Calu3 (cell line): ENCODE measurements at regions not wholly inside any gene's neighbourhood (a gene's known extent, or its start where the extent isn't known, plus 50 kb on each side); places are given as distances from the start of the nearest gene placed in this dataset.

Experiments
- BruUV-seq: library from RNA; stranded (reverse); fragments of 400-500 nt; replicated peaks from 2 replicates; lab custom pipeline; 2021; lab: Mats Ljungman, UMichigan
- CTCF ChIA-PET: fragments of 300-600 bp; sonication (Branson Sonifier 250); formaldehyde crosslinking; loops from one replicate; lab custom pipeline; 2022; ENCODE audit warnings: antibody characterized with exemption; lab: Charles Lee
- DNase-seq: peaks from one replicate; pipeline ENCODE4 v3.0.0; 2022
- H3K27ac Mint-ChIP-seq: one replicate; pipeline ENCODE4 v1.8.0; 2022; ENCODE audit warnings: mixed read lengths; ENCODE audit not compliant: unreplicated experiment
- H3K27me3 Mint-ChIP-seq: one replicate; pipeline ENCODE4 v1.8.0; 2022; ENCODE audit warnings: mixed read lengths; ENCODE audit not compliant: unreplicated experiment
- H3K36me3 Mint-ChIP-seq: one replicate; pipeline ENCODE4 v1.8.0; 2022; ENCODE audit warnings: mild to moderate bottlenecking, moderate library complexity, mixed read lengths; ENCODE audit not compliant: insufficient read depth, unreplicated experiment
- H3K4me1 Mint-ChIP-seq: one replicate; pipeline ENCODE4 v1.8.0; 2022; ENCODE audit warnings: mild to moderate bottlenecking, low read depth, mixed read lengths; ENCODE audit not compliant: unreplicated experiment
- H3K4me3 Mint-ChIP-seq: one replicate; pipeline ENCODE4 v1.8.0; 2022; ENCODE audit warnings: mild to moderate bottlenecking, low read depth, moderate library complexity, mixed read lengths; ENCODE audit not compliant: unreplicated experiment
- H3K9me3 Mint-ChIP-seq: one replicate; pipeline ENCODE4 v1.8.0; 2022; ENCODE audit warnings: low read depth, mixed read lengths; ENCODE audit not compliant: unreplicated experiment
- CTCF ChIP-seq: fragments of 200-600 bp; IDR thresholded peaks from one replicate; pipeline ENCODE4 v1.8.0; 2022; ENCODE audit warnings: antibody characterized with exemption; ENCODE audit not compliant: unreplicated experiment
- intact Hi-C: fragments of 100-400 bp; cut with micrococcal nuclease; formaldehyde crosslinking; loops from one replicate; pipeline ENCODE4 v1.10.0; 2022; ENCODE audit not compliant: unreplicated experiment

DNA sequence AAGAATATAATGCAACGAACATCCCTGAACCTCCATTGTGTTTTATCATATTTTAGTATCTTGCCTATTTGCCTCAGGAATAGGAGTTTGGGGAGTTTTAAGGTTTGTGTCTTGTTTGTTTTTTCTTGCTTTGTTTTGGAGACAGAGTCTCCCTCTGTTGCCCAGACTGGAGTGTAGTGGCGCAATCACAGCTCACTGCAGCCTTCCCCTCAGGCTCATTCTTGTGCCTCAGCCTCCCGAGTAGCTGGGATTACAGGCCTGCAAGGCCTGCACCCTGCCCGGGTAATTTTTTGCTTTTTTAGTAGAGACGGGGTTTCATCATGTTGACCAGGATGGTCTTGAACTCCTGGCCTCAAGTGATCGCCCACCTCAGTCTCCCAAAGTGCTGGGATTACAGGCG lies 63.3 kb upstream of the CARMIL1 start:
- no peaks in the 10 kb centered on the region for H3K36me3 Mint-ChIP-seq
- no peak for DNase-seq
- intact Hi-C loops = no loop called here
- no peak overlapping the region for H3K27ac Mint-ChIP-seq
- BruUV-seq = no TSS peak
- CTCF ChIA-PET = interaction anchor here (1.1 to 1.4 kb wide), 2 partner anchors 8 to 69 kb away, joined by 3 read pairs; no protein-coding TSS in a partner anchor
- TF ChIP-seq CTCF = no peak
- no peak overlapping the region for H3K4me3 Mint-ChIP-seq
- H3K4me1 Mint-ChIP-seq = peaks cover 8% of the 10 kb centered on the region
- peaks cover 10% of the 10 kb centered on the region for H3K9me3 Mint-ChIP-seq
- no peaks in the 10 kb centered on the region for H3K27me3 Mint-ChIP-seq

GRCh38 chr6:25217302-25217701 lies 61.9 kb upstream of the CARMIL1 start:
- no peaks in the 10 kb centered on the region for H3K4me1 Mint-ChIP-seq
- no peak overlapping the region for H3K4me3 Mint-ChIP-seq
- no peak overlapping the region for H3K27ac Mint-ChIP-seq
- CTCF ChIA-PET = interaction anchor here (0.9 to 1.9 kb wide), 2 partner anchors 24 to 48 kb away, joined by 4 to 7 read pairs; no protein-coding TSS in a partner anchor
- no peak for TF ChIP-seq CTCF
- intact Hi-C loops = no loop called here
- no TSS peak for BruUV-seq
- H3K36me3 Mint-ChIP-seq = no peaks in the 10 kb centered on the region
- DNase-seq = no peak
- H3K27me3 Mint-ChIP-seq = no peaks in the 10 kb centered on the region
- H3K9me3 Mint-ChIP-seq = peaks cover 3% of the 10 kb centered on the region

GRCh38 chr6:25217829-25218228 lies 61.3 kb upstream of the CARMIL1 start:
- intact Hi-C loops = no loop called here
- DNase-seq = no peak
- Mint-ChIP-seq H3K9me3 (peaks cover 3% of the 10 kb centered on the region), H3K36me3 (no peaks in the 10 kb centered on the region), H3K4me1 (no peaks in the 10 kb centered on the region), H3K27ac (no peak overlapping the region), H3K4me3 (no peak overlapping the region), H3K27me3 (no peaks in the 10 kb centered on the region)
- TF ChIP-seq CTCF = no peak
- no TSS peak for BruUV-seq
- CTCF ChIA-PET = interaction anchor here (0.9 to 1.9 kb wide), 2 partner anchors 24 to 48 kb away, joined by 4 to 7 read pairs; no protein-coding TSS in a partner anchor

DNA sequence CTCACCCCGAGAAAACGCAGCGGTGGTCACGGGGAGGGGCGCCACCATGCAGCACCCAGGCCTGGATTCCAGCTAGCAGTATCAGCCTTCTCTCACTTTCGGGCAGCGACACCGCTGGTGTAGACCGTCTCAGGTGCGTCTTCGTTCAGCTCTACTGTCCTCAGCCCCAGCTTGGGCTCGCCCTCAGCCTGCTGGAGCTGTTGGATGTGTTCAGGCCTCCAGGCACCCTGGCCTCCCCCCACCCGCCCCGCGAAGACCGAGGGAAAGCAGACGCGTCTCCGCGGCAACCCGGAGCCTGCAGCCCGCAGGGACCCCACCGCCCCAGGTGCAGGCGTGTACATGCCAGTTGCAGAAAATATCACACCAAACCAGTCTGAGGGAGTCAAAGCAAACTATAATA lies 60.8 kb upstream of the CARMIL1 start:
- Mint-ChIP-seq H3K9me3 (peaks cover 3% of the 10 kb centered on the region), H3K36me3 (no peaks in the 10 kb centered on the region), H3K4me3 (no peak overlapping the region), H3K27me3 (no peaks in the 10 kb centered on the region), H3K4me1 (peaks cover 3% of the 10 kb centered on the region), H3K27ac (no peak overlapping the region)
- intact Hi-C loops = no loop called here
- no peak for TF ChIP-seq CTCF
- BruUV-seq = no TSS peak
- CTCF ChIA-PET = interaction anchor here (0.7 to 1.9 kb wide), 4 partner anchors 25 to 237 kb away, joined by 4 to 11 read pairs (median 6); no protein-coding TSS in a partner anchor
- DNase-seq = no peak
